ENCODE measurements at regions not wholly inside any gene's neighbourhood (a gene's known extent, or its start where the extent isn't known, plus 50 kb on each side); places are given as distances from the start of the nearest gene placed in this dataset.

DNA sequence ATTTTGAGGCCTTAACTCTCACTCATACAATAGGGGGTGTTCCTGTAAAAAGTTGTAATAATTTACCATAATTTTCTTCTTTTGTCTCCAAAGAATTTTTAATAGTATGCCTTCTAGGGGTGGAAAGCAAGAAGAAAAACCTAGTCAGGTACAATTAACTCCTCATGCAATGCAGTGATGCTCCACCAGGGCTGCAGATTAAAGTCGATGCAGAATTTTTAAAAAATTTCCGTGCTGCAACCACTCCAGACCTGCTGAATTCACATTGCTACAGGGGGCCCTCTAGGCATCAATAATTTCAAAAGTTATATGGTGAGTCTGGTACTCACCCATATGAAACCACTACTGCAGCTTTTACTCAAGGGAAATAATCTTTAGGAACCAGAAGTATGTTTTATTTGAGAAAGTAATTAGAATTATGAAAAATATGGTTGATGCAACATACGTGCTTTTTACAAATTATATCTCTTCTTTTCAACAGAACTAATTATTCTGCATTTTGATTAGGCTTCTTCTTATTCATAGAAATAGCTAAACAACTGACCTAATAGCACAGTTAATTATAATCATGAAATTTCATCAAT is 353.2 kb downstream of the BCAT1 start:
- TF ChIP-seq CTCF (IDR thresholded peaks at IDR 0.05; ENCODE audit: extremely low read depth, low read depth, low read length): peak; percentile 51
- H3K27ac ChIP-seq (ENCODE audit: low read depth, low read length): no peak overlapping the region

DNA sequence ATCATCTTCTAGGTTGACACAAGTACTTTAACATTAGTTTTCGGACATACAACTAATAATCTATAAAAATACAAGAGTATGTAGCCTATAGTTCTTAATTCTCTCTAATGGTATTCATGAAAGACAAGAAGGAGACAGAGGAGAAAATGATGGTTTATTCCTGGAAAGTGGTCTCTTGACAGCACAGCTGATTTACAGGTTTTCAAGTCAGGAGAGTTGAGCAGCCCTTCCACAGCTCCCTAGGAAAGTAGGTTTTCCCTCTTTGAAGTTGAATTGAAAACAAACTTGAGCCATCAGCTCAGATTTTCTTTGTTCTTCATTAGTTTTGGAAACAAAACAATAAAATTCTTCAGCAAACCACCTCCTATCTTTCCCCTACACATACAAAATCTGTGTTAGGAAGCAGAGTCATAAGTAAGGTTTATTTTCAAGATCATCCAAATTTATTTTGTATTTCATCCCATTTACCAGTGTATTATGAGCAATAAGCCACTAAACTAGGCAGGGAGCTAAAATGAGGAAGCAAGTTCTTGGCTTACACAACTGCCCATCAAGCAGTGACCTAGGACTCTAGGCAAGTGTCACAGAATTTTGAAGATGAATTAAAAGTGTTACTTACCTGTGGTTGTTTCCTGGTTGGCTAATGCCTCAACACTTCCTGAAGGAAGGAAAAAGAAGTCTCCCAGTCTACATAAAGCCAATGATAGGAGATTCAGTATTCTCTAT is 357.0 kb downstream of the BCAT1 start:
- no peak for TF ChIP-seq CTCF (IDR thresholded peaks at IDR 0.05; ENCODE audit: extremely low read depth, low read depth, low read length)
- Histone ChIP-seq H4K20me1 (ENCODE audit: insufficient read depth, low read length) (no peaks in the 10 kb centered on the region), H3K27me3 (ENCODE audit: insufficient read depth, low read length) (peaks cover 22% of the 10 kb centered on the region), H3K9me3 (ENCODE audit: low read depth, low read length) (no peaks in the 10 kb centered on the region), H3K4me1 (ENCODE audit: insufficient read depth, low read length) (no peaks in the 10 kb centered on the region), H3K27ac (ENCODE audit: low read depth, low read length) (no peak overlapping the region), H3K4me2 (ENCODE audit: insufficient read depth, low read length) (no peak overlapping the region), H2AFZ (ENCODE audit: low read length) (no peak overlapping the region), H3K4me3 (ENCODE audit: insufficient read depth, low read length) (no peak overlapping the region), H3K36me3 (ENCODE audit: insufficient read depth, low read length) (no peaks in the 10 kb centered on the region), H3K79me2 (ENCODE audit: insufficient read depth, low read length) (no peaks in the 10 kb centered on the region)
- no peak for DNase-seq (ENCODE audit: insufficient read length, low spot score, missing footprints)

More for the DNA sequence above, 353.2 kb downstream of the BCAT1 start:
- Histone ChIP-seq H3K4me3 (ENCODE audit: insufficient read depth, low read length) (no peak overlapping the region), H3K79me2 (ENCODE audit: insufficient read depth, low read length) (no peaks in the 10 kb centered on the region), H3K4me2 (ENCODE audit: insufficient read depth, low read length) (no peak overlapping the region), H3K4me1 (ENCODE audit: insufficient read depth, low read length) (peaks cover 3% of the 10 kb centered on the region), H3K27me3 (ENCODE audit: insufficient read depth, low read length) (peaks cover 22% of the 10 kb centered on the region), H3K36me3 (ENCODE audit: insufficient read depth, low read length) (no peaks in the 10 kb centered on the region), H4K20me1 (ENCODE audit: insufficient read depth, low read length) (no peaks in the 10 kb centered on the region), H2AFZ (ENCODE audit: low read length) (no peak overlapping the region), H3K9me3 (ENCODE audit: low read depth, low read length) (no peaks in the 10 kb centered on the region)
- no peak for DNase-seq (ENCODE audit: insufficient read length, low spot score, missing footprints)

GRCh38 chr12:24591079-24591626 is 357.7 kb downstream of the BCAT1 start:
- H3K9me3 ChIP-seq (ENCODE audit: low read depth, low read length): no peaks in the 10 kb centered on the region
- H3K4me2 ChIP-seq (ENCODE audit: insufficient read depth, low read length): no peak overlapping the region
- H3K79me2 ChIP-seq (ENCODE audit: insufficient read depth, low read length): no peaks in the 10 kb centered on the region
- DNase-seq (ENCODE audit: insufficient read length, low spot score, missing footprints): no peak
- no peaks in the 10 kb centered on the region for H3K36me3 ChIP-seq (ENCODE audit: insufficient read depth, low read length)
- H2AFZ ChIP-seq (ENCODE audit: low read length): no peak overlapping the region
- H3K27ac ChIP-seq (ENCODE audit: low read depth, low read length): no peak overlapping the region
- no peaks in the 10 kb centered on the region for H4K20me1 ChIP-seq (ENCODE audit: insufficient read depth, low read length)
- no peak for TF ChIP-seq CTCF (IDR thresholded peaks at IDR 0.05; ENCODE audit: extremely low read depth, low read depth, low read length)
- H3K4me3 ChIP-seq (ENCODE audit: insufficient read depth, low read length): no peak overlapping the region
- no peaks in the 10 kb centered on the region for H3K4me1 ChIP-seq (ENCODE audit: insufficient read depth, low read length)
- peaks cover 22% of the 10 kb centered on the region for H3K27me3 ChIP-seq (ENCODE audit: insufficient read depth, low read length)

DNA sequence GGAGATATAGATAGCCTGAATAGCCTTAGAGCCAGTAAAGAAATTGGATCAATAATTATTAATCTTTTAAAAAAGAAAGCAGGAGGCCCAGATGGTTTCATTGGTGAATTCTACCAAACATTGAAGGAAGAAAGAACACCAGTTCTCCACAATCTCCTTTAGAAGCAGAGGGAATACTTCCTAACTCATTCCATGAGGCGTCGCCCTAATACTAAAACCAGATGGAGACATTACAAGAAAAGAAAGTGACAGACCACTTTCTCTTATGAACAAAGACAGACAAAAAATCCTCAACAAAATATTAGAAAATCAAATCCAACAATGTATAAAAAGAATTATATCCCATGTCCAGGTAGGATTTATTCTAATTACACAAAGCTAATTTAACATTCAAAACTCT is 362.6 kb downstream of the BCAT1 start:
- no peak for TF ChIP-seq CTCF (IDR thresholded peaks at IDR 0.05; ENCODE audit: extremely low read depth, low read depth, low read length)
- H3K27ac ChIP-seq (ENCODE audit: low read depth, low read length): no peak overlapping the region
- no peaks in the 10 kb centered on the region for H3K79me2 ChIP-seq (ENCODE audit: insufficient read depth, low read length)
- no peaks in the 10 kb centered on the region for H4K20me1 ChIP-seq (ENCODE audit: insufficient read depth, low read length)
- H3K36me3 ChIP-seq (ENCODE audit: insufficient read depth, low read length): no peaks in the 10 kb centered on the region
- no peak for DNase-seq (ENCODE audit: insufficient read length, low spot score, missing footprints)
- H3K4me3 ChIP-seq (ENCODE audit: insufficient read depth, low read length): no peak overlapping the region
- no peaks in the 10 kb centered on the region for H3K4me1 ChIP-seq (ENCODE audit: insufficient read depth, low read length)
- no peak overlapping the region for H2AFZ ChIP-seq (ENCODE audit: low read length)
- peaks cover 5% of the 10 kb centered on the region for H3K27me3 ChIP-seq (ENCODE audit: insufficient read depth, low read length)
- H3K9me3 ChIP-seq (ENCODE audit: low read depth, low read length): no peaks in the 10 kb centered on the region
- no peak overlapping the region for H3K4me2 ChIP-seq (ENCODE audit: insufficient read depth, low read length)
